C4-2B (cell line): ENCODE measurements at regions not wholly inside any gene's neighbourhood (a gene's known extent, or its start where the extent isn't known, plus 50 kb on each side); places are given as distances from the start of the nearest gene placed in this dataset.

Source experiments
- CTCF ChIP-seq: fragments of 450-650 bp; conservative IDR thresholded peaks from 2 replicates; pipeline ENCODE4 v1.5.1; 2017; ENCODE audit warnings: mild to moderate bottlenecking
- ZFX ChIP-seq: fragments of 450-650 bp; IDR thresholded peaks from 2 replicates; pipeline ENCODE4 v1.6.1; 2017

GRCh38 chr10:10146604-10147003 is 871.1 kb upstream of the CELF2 start:
- TF ChIP-seq ZFX (no peak), CTCF (no peak)
